ENCODE measurements at regions not wholly inside any gene's neighbourhood (a gene's known extent, or its start where the extent isn't known, plus 50 kb on each side); places are given as distances from the start of the nearest gene placed in this dataset.

DNA sequence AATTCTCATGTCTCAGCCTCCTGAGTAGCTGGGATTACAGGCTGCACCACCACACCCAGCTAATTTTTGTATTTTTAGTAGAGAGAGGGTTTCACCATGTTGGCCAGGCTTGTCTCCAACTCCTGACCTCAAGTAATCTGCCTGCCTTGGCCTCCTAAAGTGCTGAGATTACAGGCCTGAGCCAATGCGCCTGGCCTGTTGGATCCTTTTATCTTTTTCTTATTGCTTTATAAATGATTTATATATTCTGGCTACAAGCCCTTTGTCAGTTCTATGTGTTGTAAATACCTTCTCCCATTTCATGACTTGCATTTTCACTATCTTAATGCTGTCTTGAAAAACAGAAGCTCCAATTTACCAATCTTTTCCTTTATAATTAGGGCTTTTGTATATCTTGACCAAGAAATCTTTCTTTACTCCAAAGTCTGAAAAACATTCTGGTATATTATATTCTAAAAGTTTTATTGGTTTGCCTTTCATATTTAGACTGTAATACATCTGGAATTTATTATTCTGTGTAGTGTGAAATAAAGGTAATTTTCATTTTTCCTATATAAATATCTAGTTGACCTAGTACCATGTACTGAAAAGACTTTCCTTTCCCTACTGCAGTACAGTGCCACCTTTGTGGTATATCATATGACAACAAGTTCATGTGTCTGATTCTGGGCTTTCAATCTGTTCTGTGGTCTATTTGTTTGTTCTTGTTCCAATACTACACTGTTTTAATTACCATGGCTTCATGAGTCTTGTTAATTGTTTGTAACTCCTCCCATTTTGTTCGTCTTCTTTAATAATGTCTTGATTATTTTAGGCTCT, 52.9 kb upstream of the RNU6-1 start:
- peaks cover 0 to 4% (median 0%) of the 10 kb centered on the region in 4 experiments for H3K4me1 ChIP-seq (ENCODE audit: control extremely low read depth in 1 of 4, control insufficient read depth in 4 of 4, insufficient read depth in 4 of 4, low read length in 3 of 4)
- H3K36me3 ChIP-seq (ENCODE audit: control insufficient read depth in 4 of 4, insufficient read depth in 4 of 4, low read length in 3 of 4), result no peaks in the 10 kb centered on the region
- peaks cover 0 to 6% (median 3%) of the 10 kb centered on the region in 5 experiments for H3K9me3 ChIP-seq (ENCODE audit: control extremely low read depth in 1 of 5, control insufficient read depth in 4 of 5, insufficient read depth in 2 of 5, low read depth in 1 of 5, low read length in 4 of 5)
- H3K27ac ChIP-seq (ENCODE audit: insufficient read depth in 1 of 2, low read depth in 1 of 2, low read length in 2 of 2, poor library complexity in 1 of 2, severe bottlenecking in 2 of 2), result peak overlapping the region in 1 of 2 experiments; percentile 20
- ChIA-PET POLR2A (no interaction called here), CTCF (interaction anchor here (1.1 kb wide), 1 partner anchor 32 kb away, joined by 3 read pairs; no protein-coding TSS in a partner anchor)
- H3K4me3 ChIP-seq (ENCODE audit: control insufficient read depth in 1 of 7, extremely low read depth in 1 of 7, insufficient read depth in 4 of 7, low read depth in 2 of 7, low read length in 6 of 7), result no peak overlapping the region
- WGBS (ENCODE audit: insufficient coverage), result no CpG with 5 or more reads among the region's 2 CpGs
- DNase-seq, result peak; percentile 15 to 73 (median 59)
- no peaks in the 10 kb centered on the region for H3K27me3 ChIP-seq (replicated peaks in 2 of 5; ENCODE audit: control insufficient read depth in 4 of 5, insufficient read depth in 5 of 5, low read length in 4 of 5)

- H3K27me3 ChIP-seq (replicated peaks in 2 of 5; ENCODE audit: control insufficient read depth in 4 of 5, insufficient read depth in 5 of 5, low read length in 4 of 5), result no peaks in the 10 kb centered on the region
- ChIA-PET CTCF (no interaction called here), POLR2A (no interaction called here)
- H3K27ac ChIP-seq (ENCODE audit: insufficient read depth in 1 of 2, low read depth in 1 of 2, low read length in 2 of 2, poor library complexity in 1 of 2, severe bottlenecking in 2 of 2), result no peak overlapping the region
- no peaks in the 10 kb centered on the region for H3K36me3 ChIP-seq (ENCODE audit: control insufficient read depth in 4 of 4, insufficient read depth in 4 of 4, low read length in 3 of 4)
- no peak for DNase-seq
- H3K9me3 ChIP-seq (ENCODE audit: control extremely low read depth in 1 of 5, control insufficient read depth in 4 of 5, insufficient read depth in 2 of 5, low read depth in 1 of 5, low read length in 4 of 5), result peaks cover 0 to 6% (median 3%) of the 10 kb centered on the region in 5 experiments
- H3K4me3 ChIP-seq (ENCODE audit: control insufficient read depth in 1 of 7, extremely low read depth in 1 of 7, insufficient read depth in 4 of 7, low read depth in 2 of 7, low read length in 6 of 7), result no peak overlapping the region
- peaks cover 0 to 4% (median 0%) of the 10 kb centered on the region in 4 experiments for H3K4me1 ChIP-seq (ENCODE audit: control extremely low read depth in 1 of 4, control insufficient read depth in 4 of 4, insufficient read depth in 4 of 4, low read length in 3 of 4)
Measured at GRCh38 chr15:67895237-67895636, 55.4 kb upstream of the RNU6-1 start.

DNA sequence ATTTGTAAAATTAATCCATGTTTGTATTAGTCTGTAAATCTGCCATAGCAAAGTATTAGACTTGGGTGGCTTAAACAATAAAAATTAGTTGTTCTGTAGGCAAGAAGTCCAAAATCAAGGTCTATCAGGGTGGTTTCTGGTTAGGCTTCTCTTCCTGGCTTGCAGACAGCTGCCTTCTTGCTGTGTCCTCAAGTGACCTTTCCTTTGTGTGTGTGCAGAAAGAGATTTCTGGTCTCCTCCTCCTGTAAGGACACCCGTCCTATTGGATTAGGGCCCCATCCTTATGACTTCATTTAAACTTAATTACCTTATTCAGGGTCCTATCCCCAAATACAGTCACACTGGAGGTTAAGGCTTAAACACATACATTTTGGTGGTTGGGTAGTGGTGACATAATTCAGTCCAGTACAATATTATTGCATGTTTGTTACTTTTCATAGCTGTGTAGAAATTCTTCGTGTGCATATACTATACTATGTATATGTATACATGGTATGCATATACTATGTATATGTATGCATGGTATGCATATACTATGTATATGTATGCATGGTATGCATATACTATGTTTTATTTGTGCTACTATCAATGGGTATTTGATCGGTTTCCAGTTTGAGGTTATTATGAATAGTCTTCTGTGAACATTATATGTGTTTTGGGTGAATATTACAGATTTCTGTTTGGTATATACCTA, 57.9 kb upstream of the RNU6-1 start:
- no CpG with 5 or more reads among the region's 3 CpGs for WGBS (ENCODE audit: insufficient coverage)
- CTCF ChIA-PET, result no interaction called here
- no peaks in the 10 kb centered on the region for H3K27me3 ChIP-seq (replicated peaks in 2 of 5; ENCODE audit: control insufficient read depth in 4 of 5, insufficient read depth in 5 of 5, low read length in 4 of 5)
- peaks cover 0 to 6% (median 2%) of the 10 kb centered on the region in 5 experiments for H3K9me3 ChIP-seq (ENCODE audit: control extremely low read depth in 1 of 5, control insufficient read depth in 4 of 5, insufficient read depth in 2 of 5, low read depth in 1 of 5, low read length in 4 of 5)
- no peak overlapping the region for H3K27ac ChIP-seq (ENCODE audit: insufficient read depth in 1 of 2, low read depth in 1 of 2, low read length in 2 of 2, poor library complexity in 1 of 2, severe bottlenecking in 2 of 2)
- POLR2A ChIA-PET, result no interaction called here
- H3K4me3 ChIP-seq (ENCODE audit: control insufficient read depth in 1 of 7, extremely low read depth in 1 of 7, insufficient read depth in 4 of 7, low read depth in 2 of 7, low read length in 6 of 7), result no peak overlapping the region
- peaks cover 0 to under 1% (median 0%) of the 10 kb centered on the region in 4 experiments for H3K4me1 ChIP-seq (ENCODE audit: control extremely low read depth in 1 of 4, control insufficient read depth in 4 of 4, insufficient read depth in 4 of 4, low read length in 3 of 4)
- no peak for DNase-seq
- no peaks in the 10 kb centered on the region for H3K36me3 ChIP-seq (ENCODE audit: control insufficient read depth in 4 of 4, insufficient read depth in 4 of 4, low read length in 3 of 4)

DNA sequence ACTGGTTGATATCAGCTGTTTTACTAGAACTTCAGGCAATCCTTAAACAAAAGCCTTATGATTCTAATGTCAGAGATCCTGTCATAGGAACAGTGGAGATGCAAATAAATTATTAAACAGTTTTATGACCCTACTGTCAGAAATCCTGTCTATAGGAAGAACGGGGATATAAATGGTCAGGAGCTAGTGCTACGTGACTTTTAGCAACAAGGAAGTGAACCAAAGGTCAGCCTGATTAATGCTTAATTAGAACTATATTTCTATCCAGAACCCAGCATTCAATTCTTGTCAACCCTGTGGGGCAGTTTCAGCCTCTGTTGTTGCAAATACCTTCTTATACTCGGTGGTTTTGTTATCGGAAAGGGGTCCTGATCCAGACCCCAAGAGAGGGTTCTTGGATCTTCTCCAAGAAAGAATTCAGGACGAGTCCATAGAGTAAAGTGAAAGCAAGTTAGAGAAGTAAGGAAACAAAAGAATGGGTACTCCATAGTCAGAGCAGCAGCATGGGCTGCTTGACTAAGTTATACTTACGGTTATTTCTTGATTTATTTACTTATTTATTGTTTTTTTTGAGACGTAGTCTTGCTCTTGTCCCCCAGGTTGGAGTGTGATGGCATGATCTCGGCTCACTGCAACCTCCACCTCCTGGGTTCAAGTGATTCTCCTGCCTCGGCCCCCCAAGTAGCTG, 59.9 kb upstream of the RNU6-1 start:
- peaks cover 0 to 6% (median 2%) of the 10 kb centered on the region in 5 experiments for H3K9me3 ChIP-seq (ENCODE audit: control extremely low read depth in 1 of 5, control insufficient read depth in 4 of 5, insufficient read depth in 2 of 5, low read depth in 1 of 5, low read length in 4 of 5)
- no peak for DNase-seq
- H3K4me3 ChIP-seq (ENCODE audit: control insufficient read depth in 1 of 7, extremely low read depth in 1 of 7, insufficient read depth in 4 of 7, low read depth in 2 of 7, low read length in 6 of 7), result no peak overlapping the region
- H3K36me3 ChIP-seq (ENCODE audit: control insufficient read depth in 4 of 4, insufficient read depth in 4 of 4, low read length in 3 of 4), result no peaks in the 10 kb centered on the region
- WGBS (ENCODE audit: insufficient coverage), result 82% methylated on average over 5 of the region's 9 CpGs
- POLR2A ChIA-PET, result no interaction called here
- CTCF ChIA-PET, result interaction anchor here (0.5 kb wide), 1 partner anchor 1391 kb away, joined by 3 read pairs; no protein-coding TSS in a partner anchor
- no peaks in the 10 kb centered on the region for H3K4me1 ChIP-seq (ENCODE audit: control extremely low read depth in 1 of 4, control insufficient read depth in 4 of 4, insufficient read depth in 4 of 4, low read length in 3 of 4)
- no peak overlapping the region for H3K27ac ChIP-seq (ENCODE audit: insufficient read depth in 1 of 2, low read depth in 1 of 2, low read length in 2 of 2, poor library complexity in 1 of 2, severe bottlenecking in 2 of 2)
- no peaks in the 10 kb centered on the region for H3K27me3 ChIP-seq (replicated peaks in 2 of 5; ENCODE audit: control insufficient read depth in 4 of 5, insufficient read depth in 5 of 5, low read length in 4 of 5)

- Histone ChIP-seq H3K27me3 (replicated peaks in 2 of 5; ENCODE audit: control insufficient read depth in 4 of 5, insufficient read depth in 5 of 5, low read length in 4 of 5) (no peaks in the 10 kb centered on the region), H3K36me3 (ENCODE audit: control insufficient read depth in 4 of 4, insufficient read depth in 4 of 4, low read length in 3 of 4) (no peaks in the 10 kb centered on the region), H3K4me1 (ENCODE audit: control extremely low read depth in 1 of 4, control insufficient read depth in 4 of 4, insufficient read depth in 4 of 4, low read length in 3 of 4) (no peaks in the 10 kb centered on the region), H3K9me3 (ENCODE audit: control extremely low read depth in 1 of 5, control insufficient read depth in 4 of 5, insufficient read depth in 2 of 5, low read depth in 1 of 5, low read length in 4 of 5) (peaks cover 0 to 3% (median under 1%) of the 10 kb centered on the region in 5 experiments), H3K4me3 (ENCODE audit: control insufficient read depth in 1 of 7, extremely low read depth in 1 of 7, insufficient read depth in 4 of 7, low read depth in 2 of 7, low read length in 6 of 7) (no peak overlapping the region), H3K27ac (ENCODE audit: insufficient read depth in 1 of 2, low read depth in 1 of 2, low read length in 2 of 2, poor library complexity in 1 of 2, severe bottlenecking in 2 of 2) (no peak overlapping the region)
- ChIA-PET POLR2A (no interaction called here), CTCF (no interaction called here)
- 100% methylated on average over 2 of the region's 2 CpGs for WGBS (ENCODE audit: insufficient coverage)
- DNase-seq, result no peak
Measured at GRCh38 chr15:67900621-67901147, 60.8 kb upstream of the RNU6-1 start.

DNA sequence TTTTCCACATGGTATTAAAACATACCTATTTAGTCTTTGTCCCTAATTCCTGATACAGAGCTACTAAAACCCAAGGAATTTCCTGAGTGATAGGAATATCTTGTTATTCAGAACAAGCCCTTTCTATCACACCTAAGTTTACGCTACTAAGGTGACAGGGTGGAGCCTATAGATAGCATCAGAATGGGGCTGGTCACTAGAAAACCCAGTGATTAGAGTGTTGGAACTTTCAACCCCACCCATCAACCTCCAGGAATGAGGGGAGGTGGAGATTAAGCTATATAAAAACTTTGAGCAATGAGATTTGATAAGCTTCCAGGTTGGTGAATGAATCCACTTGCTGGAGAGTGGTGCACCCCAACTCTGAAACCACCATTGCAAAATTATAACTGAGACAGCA, 62.1 kb upstream of the RNU6-1 start:
- Histone ChIP-seq H3K4me3 (ENCODE audit: control insufficient read depth in 1 of 7, extremely low read depth in 1 of 7, insufficient read depth in 4 of 7, low read depth in 2 of 7, low read length in 6 of 7) (no peak overlapping the region), H3K27me3 (replicated peaks in 2 of 5; ENCODE audit: control insufficient read depth in 4 of 5, insufficient read depth in 5 of 5, low read length in 4 of 5) (no peaks in the 10 kb centered on the region), H3K36me3 (ENCODE audit: control insufficient read depth in 4 of 4, insufficient read depth in 4 of 4, low read length in 3 of 4) (no peaks in the 10 kb centered on the region), H3K4me1 (ENCODE audit: control extremely low read depth in 1 of 4, control insufficient read depth in 4 of 4, insufficient read depth in 4 of 4, low read length in 3 of 4) (no peaks in the 10 kb centered on the region), H3K9me3 (ENCODE audit: control extremely low read depth in 1 of 5, control insufficient read depth in 4 of 5, insufficient read depth in 2 of 5, low read depth in 1 of 5, low read length in 4 of 5) (no peaks in the 10 kb centered on the region), H3K27ac (ENCODE audit: insufficient read depth in 1 of 2, low read depth in 1 of 2, low read length in 2 of 2, poor library complexity in 1 of 2, severe bottlenecking in 2 of 2) (no peak overlapping the region)
- ChIA-PET CTCF (no interaction called here), POLR2A (no interaction called here)
- no CpG with 5 or more reads among the region's 1 CpG for WGBS (ENCODE audit: insufficient coverage)
- DNase-seq, result no peak
